OCI-LY7 (cell line): ENCODE measurements at regions not wholly inside any gene's neighbourhood (a gene's known extent, or its start where the extent isn't known, plus 50 kb on each side); places are given as distances from the start of the nearest gene placed in this dataset.

Source experiments
- BruUV-seq: library from RNA; stranded (reverse); fragments of 400-500 nt; replicated peaks from 2 replicates; lab custom pipeline; 2021; lab: Mats Ljungman, UMichigan
- CTCF ChIA-PET: fragments of 300-600 bp; sonication (Branson Sonifier 250); formaldehyde crosslinking; loops from one replicate; lab custom pipeline; 2022; ENCODE audit warnings: antibody characterized with exemption; ENCODE audit not compliant: unreplicated experiment; lab: Charles Lee
- POLR2A ChIA-PET: fragments of 300-600 bp; sonication (Branson Sonifier 250); formaldehyde crosslinking; loops from one replicate; lab custom pipeline; 2022; ENCODE audit warnings: antibody characterized with exemption; lab: Charles Lee
- DNase-seq: peaks from one replicate; pipeline ENCODE4 v3.0.0-alpha.2; 2015; ENCODE audit warnings: low spot score
- H2AFZ ChIP-seq: fragments of 200-600 bp; sonication (generic), shearing (Covaris generic); 2 replicates; pipeline ENCODE4 v1.6.1; 2014; ENCODE audit warnings: mild to moderate bottlenecking, antibody characterized with exemption, low read length, moderate library complexity
- H3K27ac ChIP-seq: fragments of 200-600 bp; sonication (generic); 2 replicates; pipeline ENCODE4 v1.5.1; 2014; ENCODE audit warnings: mixed run types, low read depth, mild to moderate bottlenecking, moderate library complexity, low read length, inconsistent platforms; ENCODE audit not compliant: poor library complexity, severe bottlenecking
- H3K36me3 ChIP-seq: fragments of 200-600 bp; sonication (generic); 2 replicates; pipeline ENCODE4 v1.6.1; 2014; ENCODE audit warnings: mild to moderate bottlenecking, antibody characterized with exemption, low read length, moderate library complexity, mixed read lengths; ENCODE audit not compliant: insufficient read depth
- H3K4me1 ChIP-seq: fragments of 200-600 bp; sonication (generic); 2 replicates; pipeline ENCODE4 v1.5.1; 2014; ENCODE audit warnings: mild to moderate bottlenecking, low read length; ENCODE audit not compliant: insufficient read depth, poor library complexity, severe bottlenecking
- H3K4me2 ChIP-seq: fragments of 200-600 bp; sonication (generic); 2 replicates; pipeline ENCODE4 v1.6.1; 2014; ENCODE audit warnings: mild to moderate bottlenecking, low read length
- H3K4me3 ChIP-seq: fragments of 200-600 bp; sonication (generic); 2 replicates; pipeline ENCODE4 v1.5.1; 2014; ENCODE audit warnings: mild to moderate bottlenecking, low read depth, low read length; ENCODE audit not compliant: poor library complexity, severe bottlenecking
- H3K79me2 ChIP-seq: fragments of 200-600 bp; sonication (generic); 2 replicates; pipeline ENCODE4 v1.6.1; 2016; ENCODE audit warnings: low read depth, mild to moderate bottlenecking, low read length, moderate library complexity, mixed read lengths; ENCODE audit not compliant: insufficient read depth
- H3K9me2 ChIP-seq: fragments of 200-600 bp; sonication (generic); 2 replicates; pipeline ENCODE4 v1.6.1; 2016; ENCODE audit warnings: mild to moderate bottlenecking, low read length, mixed read lengths; ENCODE audit not compliant: insufficient read depth
- H3K9me3 ChIP-seq: fragments of 200-600 bp; sonication (generic); 2 replicates; pipeline ENCODE4 v1.6.1; 2014; ENCODE audit warnings: mild to moderate bottlenecking, mixed run types, low read length, mixed read lengths
- H4K20me1 ChIP-seq: fragments of 200-600 bp; sonication (generic); 2 replicates; pipeline ENCODE4 v1.6.1; 2014; ENCODE audit warnings: mild to moderate bottlenecking, antibody characterized with exemption, low read length, moderate library complexity, mixed read lengths; ENCODE audit not compliant: insufficient read depth
- CTCF ChIP-seq: fragments of 200-600 bp; sonication (generic); conservative IDR thresholded peaks from 2 replicates; pipeline ENCODE4 v1.5.1; 2014; ENCODE audit warnings: mild to moderate bottlenecking, antibody characterized with exemption, low read length, moderate library complexity, mixed read lengths
- EZH2phosphoT487 ChIP-seq: fragments of 200-600 bp; sonication (generic); IDR thresholded peaks from 2 replicates; pipeline ENCODE4 v1.6.1; 2018; ENCODE audit warnings: low read depth, borderline replicate concordance, mild to moderate bottlenecking, mixed run types, antibody characterized with exemption, low read length, moderate library complexity, mixed read lengths
- intact Hi-C: fragments of 100-400 bp; cut with micrococcal nuclease; formaldehyde crosslinking; loops from one replicate; pipeline ENCODE4 v1.10.0; 2022; ENCODE audit not compliant: unreplicated experiment

- POLR2A ChIA-PET, result no interaction called here
- Histone ChIP-seq H4K20me1 (no peaks in the 10 kb centered on the region), H3K79me2 (no peaks in the 10 kb centered on the region), H3K9me3 (no peaks in the 10 kb centered on the region), H3K9me2 (no peaks in the 10 kb centered on the region; the same call in 1 of the 2 replicates), H3K4me3 (no peak overlapping the region), H2AFZ (no peak overlapping the region), H3K27ac (no peak overlapping the region), H3K4me2 (no peak overlapping the region), H3K4me1 (no peaks in the 10 kb centered on the region), H3K36me3 (no peaks in the 10 kb centered on the region)
- intact Hi-C loops, result no loop called here
- BruUV-seq, result no TSS peak
- TF ChIP-seq CTCF (no peak), EZH2phosphoT487 (no peak)
- CTCF ChIA-PET, result no interaction called here
- no peak for DNase-seq
Observed at GRCh38 chr6:98586163-98586562, 248.2 kb upstream of the POU3F2 start.

- no TSS peak for BruUV-seq
Observed at GRCh38 chr6:98587555-98587954, 246.8 kb upstream of the POU3F2 start.

More at GRCh38 chr6:98587555-98587954, 246.8 kb upstream of the POU3F2 start:
- H3K4me1 ChIP-seq, result no peaks in the 10 kb centered on the region
- H3K9me3 ChIP-seq, result no peaks in the 10 kb centered on the region
- H3K9me2 ChIP-seq, result no peaks in the 10 kb centered on the region; the same call in 1 of the 2 replicates
- ChIA-PET CTCF (no interaction called here), POLR2A (interaction anchor here (1.0 kb wide), 1 partner anchor 8 kb away, joined by 3 read pairs; no protein-coding TSS in a partner anchor)
- H3K4me2 ChIP-seq, result no peak overlapping the region
- intact Hi-C loops, result no loop called here
- no peaks in the 10 kb centered on the region for H3K36me3 ChIP-seq
- no peaks in the 10 kb centered on the region for H3K79me2 ChIP-seq
- H2AFZ ChIP-seq, result no peak overlapping the region
- DNase-seq, result no peak
- no peak overlapping the region for H3K4me3 ChIP-seq
- TF ChIP-seq EZH2phosphoT487 (no peak), CTCF (no peak)
- no peak overlapping the region for H3K27ac ChIP-seq
- no peaks in the 10 kb centered on the region for H4K20me1 ChIP-seq
